ENCODE measurements at regions not wholly inside any gene's neighbourhood (a gene's known extent, or its start where the extent isn't known, plus 50 kb on each side); places are given as distances from the start of the nearest gene placed in this dataset.
"Not testable (repeated sequence)": the region's sequence is repeated elsewhere in the genome, so short reads cannot be mapped to it uniquely, and the experiment has no call there.

GRCh38 chr19:57034544-57034943 lies 85.2 kb upstream of the USP29 start:
- Histone ChIP-seq H3K36me3 (ENCODE audit: control insufficient read depth, insufficient read depth, low read length) (no peaks in the 10 kb centered on the region), H3K9me1 (ENCODE audit: control insufficient read depth, insufficient read depth, low read length) (no peaks in the 10 kb centered on the region), H3K9me3 (replicated peaks; ENCODE audit: control insufficient read depth, insufficient read depth, low read depth, low read length) (no peaks in the 10 kb centered on the region), H3K27ac (ENCODE audit: extremely low read depth, low read depth, low read length) (no peak overlapping the region), H3K27me3 (ENCODE audit: control insufficient read depth in 2 of 2, insufficient read depth in 2 of 2, low read length in 2 of 2) (no peaks in the 10 kb centered on the region), H2AFZ (ENCODE audit: low read depth, low read length) (no peak overlapping the region), H3K79me2 (ENCODE audit: control insufficient read depth, insufficient read depth, low read length) (no peaks in the 10 kb centered on the region), H3K4me2 (ENCODE audit: insufficient read depth, low read length) (no peak overlapping the region), H4K20me1 (replicated peaks; ENCODE audit: control insufficient read depth, insufficient read depth, low read length) (no peaks in the 10 kb centered on the region), H3K4me3 (no peak overlapping the region), H3K4me1 (replicated peaks in 1 of 2; ENCODE audit: control insufficient read depth in 2 of 2, insufficient read depth in 2 of 2, low read length in 2 of 2) (no peaks in the 10 kb centered on the region), H3K9ac (ENCODE audit: insufficient read depth in 1 of 2, low read depth in 2 of 2, low read length in 2 of 2) (no peak overlapping the region)
- no peak for TF ChIP-seq CCNT2 (IDR thresholded peaks at IDR 0.05; ENCODE audit: borderline replicate concordance, extremely low read depth, insufficient read length, low read depth, low read length)
- TF ChIP-seq, protein P1, sequence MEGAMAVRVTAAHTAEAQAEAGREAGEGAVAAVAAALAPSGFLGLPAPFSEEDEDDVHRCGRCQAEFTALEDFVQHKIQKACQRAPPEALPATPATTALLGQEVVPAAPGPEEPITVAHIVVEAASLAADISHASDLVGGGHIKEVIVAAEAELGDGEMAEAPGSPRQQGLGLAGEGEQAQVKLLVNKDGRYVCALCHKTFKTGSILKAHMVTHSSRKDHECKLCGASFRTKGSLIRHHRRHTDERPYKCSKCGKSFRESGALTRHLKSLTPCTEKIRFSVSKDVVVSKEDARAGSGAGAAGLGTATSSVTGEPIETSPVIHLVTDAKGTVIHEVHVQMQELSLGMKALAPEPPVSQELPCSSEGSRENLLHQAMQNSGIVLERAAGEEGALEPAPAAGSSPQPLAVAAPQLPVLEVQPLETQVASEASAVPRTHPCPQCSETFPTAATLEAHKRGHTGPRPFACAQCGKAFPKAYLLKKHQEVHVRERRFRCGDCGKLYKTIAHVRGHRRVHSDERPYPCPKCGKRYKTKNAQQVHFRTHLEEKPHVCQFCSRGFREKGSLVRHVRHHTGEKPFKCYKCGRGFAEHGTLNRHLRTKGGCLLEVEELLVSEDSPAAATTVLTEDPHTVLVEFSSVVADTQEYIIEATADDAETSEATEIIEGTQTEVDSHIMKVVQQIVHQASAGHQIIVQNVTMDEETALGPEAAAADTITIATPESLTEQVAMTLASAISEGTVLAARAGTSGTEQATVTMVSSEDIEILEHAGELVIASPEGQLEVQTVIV (CRISPR knock-in tag; IDR thresholded peaks at IDR 0.05; ENCODE audit: borderline replicate concordance) = no peak
- TF ChIP-seq GATA2 (CRISPR knock-in tag; IDR thresholded peaks at IDR 0.05) = no peak
- TF ChIP-seq GABPB1 (CRISPR knock-in tag; IDR thresholded peaks at IDR 0.05) = no peak
- no peak for TF ChIP-seq HCFC1 (IDR thresholded peaks at IDR 0.05; ENCODE audit: low read depth, low read length)
- TF ChIP-seq ZNF174 (CRISPR knock-in tag; IDR thresholded peaks at IDR 0.05) = no peak
- TF ChIP-seq TEAD2 (tag; IDR thresholded peaks at IDR 0.05) = no peak
- TF ChIP-seq ZNF232 (CRISPR knock-in tag; IDR thresholded peaks at IDR 0.05) = no peak
- no peak for TF ChIP-seq MECOM (CRISPR knock-in tag; IDR thresholded peaks at IDR 0.05)
- TF ChIP-seq CTCFL (IDR thresholded peaks at IDR 0.05; ENCODE audit: borderline replicate concordance, insufficient read depth, low read depth, low read length, poor library complexity, severe bottlenecking) = no peak
- no peak for TF ChIP-seq KDM5B (IDR thresholded peaks at IDR 0.05; ENCODE audit: insufficient replicate concordance, low read depth, low read length)
- TF ChIP-seq KDM1A (IDR thresholded peaks at IDR 0.05) = no peak
- no peak for TF ChIP-seq TEAD4 (IDR thresholded peaks at IDR 0.05; ENCODE audit: low read length)
- no peak for TF ChIP-seq TEAD4 (CRISPR knock-in tag; IDR thresholded peaks at IDR 0.05; ENCODE audit: borderline replicate concordance)
- FAIRE-seq (no peak), DNase-seq (ENCODE audit: extremely low read depth in 1 of 4, low spot score in 3 of 4) (no peak), ATAC-seq (no peak)
- intact Hi-C loops (cut with micrococcal nuclease) (no loop called here), in situ Hi-C loops (cut with MboI) (no loop called here)
- no TSS peak for BruUV-seq (replicated peaks)
- WGBS (ENCODE audit: insufficient coverage, low coverage, missing lambda C conversion rate) = 0% methylated on average over 11 of the region's 11 CpGs
- ChIA-PET CTCF (ENCODE audit: low intra/inter-chr PET ratio) (interaction anchor here (0.7 kb wide), 1 partner anchor 12 kb away, joined by 4 read pairs; no protein-coding TSS in a partner anchor), POLR2A (no interaction called here)

DNA sequence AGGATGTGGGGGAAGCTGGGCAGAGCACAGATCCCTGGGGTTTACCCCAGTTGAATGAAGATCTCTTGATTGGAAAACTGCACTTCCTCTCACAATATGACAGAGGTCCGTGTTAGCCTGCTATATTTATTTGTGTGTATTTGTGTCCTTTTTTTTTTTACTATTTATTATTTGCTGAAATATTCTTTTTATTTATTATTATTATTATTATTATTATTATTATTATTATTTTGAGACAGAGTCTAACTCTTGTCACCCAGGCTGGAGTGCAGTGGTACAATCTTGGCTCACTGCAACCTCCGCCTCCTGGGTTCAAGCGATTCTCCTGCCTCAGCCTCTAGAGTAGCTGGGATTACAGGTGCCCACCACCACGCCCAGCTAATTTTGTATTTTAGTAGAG lies 84.0 kb upstream of the USP29 start:
- BruUV-seq (replicated peaks); H3K9me3 ChIP-seq (replicated peaks; ENCODE audit: control insufficient read depth, insufficient read depth, low read depth, low read length); H2AFZ ChIP-seq (ENCODE audit: low read depth, low read length); CTCF ChIA-PET (ENCODE audit: low intra/inter-chr PET ratio); H3K9me1 ChIP-seq (ENCODE audit: control insufficient read depth, insufficient read depth, low read length); intact Hi-C loops (cut with micrococcal nuclease); ATAC-seq; H3K36me3 ChIP-seq (ENCODE audit: control insufficient read depth, insufficient read depth, low read length); in situ Hi-C loops (cut with MboI); H3K27me3 ChIP-seq (ENCODE audit: control insufficient read depth in 2 of 2, insufficient read depth in 2 of 2, low read length in 2 of 2); H3K4me1 ChIP-seq (replicated peaks in 1 of 2; ENCODE audit: control insufficient read depth in 2 of 2, insufficient read depth in 2 of 2, low read length in 2 of 2); H3K4me2 ChIP-seq (ENCODE audit: insufficient read depth, low read length); H4K20me1 ChIP-seq (replicated peaks; ENCODE audit: control insufficient read depth, insufficient read depth, low read length); H3K79me2 ChIP-seq (ENCODE audit: control insufficient read depth, insufficient read depth, low read length); H3K27ac ChIP-seq (ENCODE audit: extremely low read depth, low read depth, low read length); H3K4me3 ChIP-seq; FAIRE-seq; DNase-seq (ENCODE audit: extremely low read depth in 1 of 4, low spot score in 3 of 4); H3K9ac ChIP-seq (ENCODE audit: insufficient read depth in 1 of 2, low read depth in 2 of 2, low read length in 2 of 2): not testable (repeated sequence)
- POLR2A ChIA-PET = interaction anchor here (0.5 kb wide), 1 partner anchor 1240 kb away, joined by 3 read pairs; no protein-coding TSS in a partner anchor
- 10% methylated on average over 4 of the region's 4 CpGs for WGBS (ENCODE audit: insufficient coverage, low coverage, missing lambda C conversion rate)

Measured in K562 (cell line).